NT2/D1 (cell line): ENCODE measurements at regions not wholly inside any gene's neighbourhood (a gene's known extent, or its start where the extent isn't known, plus 50 kb on each side); places are given as distances from the start of the nearest gene placed in this dataset.

Experiments
- YY1 ChIP-seq: IDR thresholded peaks from 2 replicates; pipeline ENCODE4 v1.6.1; 2011; ENCODE audit not compliant: insufficient read length, insufficient read depth
- ZNF274 ChIP-seq: IDR thresholded peaks from 2 replicates; pipeline ENCODE4 v1.6.1; 2011; ENCODE audit warnings: mild to moderate bottlenecking, low read depth, low read length

DNA sequence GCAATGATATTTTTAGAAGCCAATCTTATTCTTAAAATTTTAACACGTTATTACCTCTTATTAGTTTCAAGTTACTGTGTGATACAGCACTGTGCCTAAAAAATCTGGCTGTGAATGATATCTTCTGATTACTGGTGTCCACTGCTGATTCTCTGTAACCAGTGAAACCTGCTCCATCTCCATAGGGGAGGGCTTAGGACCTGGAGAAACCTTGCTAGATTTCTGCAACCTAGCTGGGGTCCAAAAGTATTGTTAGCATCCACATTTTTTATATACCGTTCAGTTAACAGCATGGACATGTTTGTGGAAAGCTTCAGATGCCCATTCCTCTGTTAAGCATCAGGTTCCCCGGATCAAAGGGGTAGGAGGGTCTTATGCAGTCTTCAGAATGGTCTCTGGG lies 193.9 kb upstream of the TOPAZ1 start:
- no peak for TF ChIP-seq ZNF274
- no peak for TF ChIP-seq YY1
